GM23248 (cell line): ENCODE measurements at regions not wholly inside any gene's neighbourhood (a gene's known extent, or its start where the extent isn't known, plus 50 kb on each side); places are given as distances from the start of the nearest gene placed in this dataset.

Experiments used
- DNase-seq: peaks from one replicate; pipeline ENCODE4 v3.0.0-alpha.2; 2015
- H2AFZ ChIP-seq: fragments of 200-600 bp; sonication (generic); 2 replicates; pipeline ENCODE4 v1.6.1; 2016; ENCODE audit warnings: antibody characterized with exemption
- H3F3A ChIP-seq: fragments of 200-600 bp; sonication (generic); 2 replicates; pipeline ENCODE4 v1.6.1; 2016; ENCODE audit warnings: mild to moderate bottlenecking, antibody characterized with exemption, mixed run types; ENCODE audit not compliant: insufficient read depth
- H3K27ac ChIP-seq: fragments of 200-600 bp; sonication (generic); 2 replicates; pipeline ENCODE4 v1.5.1; 2016; ENCODE audit warnings: mild to moderate bottlenecking
- H3K27me3 ChIP-seq: fragments of 200-600 bp; sonication (generic); replicated peaks from 2 replicates; pipeline ENCODE4 v1.6.1; 2016; ENCODE audit warnings: mild to moderate bottlenecking; ENCODE audit not compliant: insufficient read depth
- H3K36me3 ChIP-seq: fragments of 200-600 bp; sonication (generic); 2 replicates; pipeline ENCODE4 v1.6.1; 2016; ENCODE audit warnings: low read depth, mild to moderate bottlenecking
- H3K4me1 ChIP-seq: fragments of 200-600 bp; sonication (generic); 2 replicates; pipeline ENCODE4 v1.6.1; 2016; ENCODE audit warnings: mild to moderate bottlenecking; ENCODE audit not compliant: insufficient read depth
- H3K4me2 ChIP-seq: fragments of 200-600 bp; sonication (generic); one replicate; pipeline ENCODE4 v1.6.1; 2016; ENCODE audit warnings: mild to moderate bottlenecking; ENCODE audit not compliant: unreplicated experiment
- H3K4me3 ChIP-seq: fragments of 200-600 bp; sonication (generic); 2 replicates; pipeline ENCODE4 v1.5.1; 2016; ENCODE audit warnings: mild to moderate bottlenecking
- H3K79me2 ChIP-seq: fragments of 200-600 bp; sonication (generic); 2 replicates; pipeline ENCODE4 v1.6.1; 2016; ENCODE audit warnings: mild to moderate bottlenecking; ENCODE audit not compliant: insufficient read depth
- H3K9ac ChIP-seq: fragments of 200-600 bp; sonication (generic); 2 replicates; pipeline ENCODE4 v1.6.1; 2016; ENCODE audit warnings: mild to moderate bottlenecking
- H3K9me2 ChIP-seq: fragments of 200-600 bp; sonication (generic); 2 replicates; pipeline ENCODE4 v1.6.1; 2016; ENCODE audit warnings: mixed run types, mild to moderate bottlenecking, moderate library complexity; ENCODE audit not compliant: insufficient read depth
- H3K9me3 ChIP-seq: fragments of 200-600 bp; sonication (generic); one replicate; pipeline ENCODE4 v1.6.1; 2017; ENCODE audit warnings: low read depth
- H4K20me1 ChIP-seq: fragments of 200-600 bp; sonication (generic); 2 replicates; pipeline ENCODE4 v1.6.0; 2016; ENCODE audit not compliant: insufficient read depth
- EZH2 ChIP-seq: fragments of 200-600 bp; sonication (generic); IDR thresholded peaks from 2 replicates; pipeline ENCODE4 v1.6.1; 2018; ENCODE audit warnings: antibody characterized with exemption, mild to moderate bottlenecking; ENCODE audit not compliant: insufficient read depth, poor library complexity, severe bottlenecking
- EZH2phosphoT487 ChIP-seq: fragments of 200-600 bp; sonication (generic); IDR thresholded peaks from 2 replicates; pipeline ENCODE4 v1.6.1; 2018; ENCODE audit warnings: antibody characterized with exemption, moderate library complexity, mild to moderate bottlenecking, low read depth; ENCODE audit not compliant: insufficient read depth
- WGBS, 2 experiments: methylation state at CpG; one replicate each; pipeline ENCODE4 v1.1.6; 2015 to 2017; ENCODE audit warnings: low lambda C conversion rate in 2 of 2, low coverage in 1 of 2; ENCODE audit errors: missing lambda C conversion rate in 2 of 2; 5-methylcytosine and 5-hydroxymethylcytosine counted together
- in situ Hi-C: fragments of 300-500 bp; cut with MboI; formaldehyde crosslinking; loops from 2 replicates; pipeline ENCODE4 v1.15.0; 2020

- TF ChIP-seq EZH2: no peak
- no peak for TF ChIP-seq EZH2phosphoT487
- 90 to 92% methylated on average over 1 of the region's 1 CpG for WGBS, 2 experiments
- Histone ChIP-seq H2AFZ (no peak overlapping the region), H3K4me3 (no peak overlapping the region), H4K20me1 (no peaks in the 10 kb centered on the region), H3K9ac (no peak overlapping the region), H3K27ac (no peak overlapping the region), H3K27me3 (no peaks in the 10 kb centered on the region), H3K36me3 (no peaks in the 10 kb centered on the region), H3K4me1 (peaks cover 30% of the 10 kb centered on the region), H3F3A (peaks cover 20% of the 10 kb centered on the region), H3K4me2 (no peak overlapping the region), H3K9me2 (no peaks in the 10 kb centered on the region), H3K9me3 (no peaks in the 10 kb centered on the region), H3K79me2 (no peaks in the 10 kb centered on the region)
- DNase-seq: no peak
- in situ Hi-C loops: no loop called here
These were observed 108.1 kb upstream of the SIX2 start for GRCh38 chr2:45117383-45117782.

- Histone ChIP-seq H3K9me2 (no peaks in the 10 kb centered on the region), H3K4me3 (no peak overlapping the region), H4K20me1 (no peaks in the 10 kb centered on the region), H3K9ac (no peak overlapping the region), H3K27ac (no peak overlapping the region), H3K4me2 (no peak overlapping the region), H2AFZ (no peak overlapping the region), H3K36me3 (no peaks in the 10 kb centered on the region), H3K79me2 (no peaks in the 10 kb centered on the region), H3F3A (peaks cover 12% of the 10 kb centered on the region), H3K4me1 (peaks cover 15% of the 10 kb centered on the region), H3K9me3 (no peaks in the 10 kb centered on the region), H3K27me3 (peaks cover 7% of the 10 kb centered on the region; the same call in 1 of the 2 replicates)
- TF ChIP-seq EZH2phosphoT487: no peak
- TF ChIP-seq EZH2: no peak
- 30 to 37% methylated on average over 1 of the region's 1 CpG for whole genome bisulfite sequencing, 2 experiments
- in situ Hi-C loops: no loop called here
- peak; percentile 8 for DNase-seq
These were observed 105.9 kb upstream of the SIX2 start for GRCh38 chr2:45115181-45115580.

- Histone ChIP-seq H3K4me1 (peaks cover 7% of the 10 kb centered on the region), H4K20me1 (no peaks in the 10 kb centered on the region), H2AFZ (no peak overlapping the region), H3K79me2 (no peaks in the 10 kb centered on the region), H3K4me2 (no peak overlapping the region), H3K27ac (no peak overlapping the region), H3K4me3 (no peak overlapping the region), H3K36me3 (no peaks in the 10 kb centered on the region), H3K9me2 (no peaks in the 10 kb centered on the region), H3K9me3 (no peaks in the 10 kb centered on the region), H3F3A (peaks cover 4% of the 10 kb centered on the region), H3K27me3 (peaks cover 13% of the 10 kb centered on the region; the same call in 1 of the 2 replicates), H3K9ac (no peak overlapping the region)
- no peak for TF ChIP-seq EZH2phosphoT487
- TF ChIP-seq EZH2: no peak
- in situ Hi-C loops: no loop called here
- no peak for DNase-seq
- WGBS, 2 experiments: 83 to 86% methylated on average over 14 of the region's 14 CpGs
These were observed 105.1 kb upstream of the SIX2 start for GRCh38 chr2:45114221-45114955.

- H3K36me3 ChIP-seq: no peaks in the 10 kb centered on the region
- H3K4me3 ChIP-seq: no peak overlapping the region
- H3F3A ChIP-seq: no peaks in the 10 kb centered on the region
- no peaks in the 10 kb centered on the region for H3K79me2 ChIP-seq
- no peak overlapping the region for H3K27ac ChIP-seq
- no peaks in the 10 kb centered on the region for H3K9me3 ChIP-seq
- DNase-seq: no peak
- H4K20me1 ChIP-seq: no peaks in the 10 kb centered on the region
- no peak overlapping the region for H2AFZ ChIP-seq
- H3K9me2 ChIP-seq: no peaks in the 10 kb centered on the region
- in situ Hi-C loops: no loop called here
- no peak overlapping the region for H3K4me2 ChIP-seq
- H3K4me1 ChIP-seq: no peaks in the 10 kb centered on the region
- no peak for TF ChIP-seq EZH2phosphoT487
- 77 to 84% methylated on average over 4 of the region's 4 CpGs for WGBS, 2 experiments
- no peak overlapping the region for H3K9ac ChIP-seq
- H3K27me3 ChIP-seq: peaks cover 19% of the 10 kb centered on the region; the same call in 1 of the 2 replicates
These were observed 103.5 kb upstream of the SIX2 start for GRCh38 chr2:45112750-45113149.
